ENCODE measurements at regions not wholly inside any gene's neighbourhood (a gene's known extent, or its start where the extent isn't known, plus 50 kb on each side); places are given as distances from the start of the nearest gene placed in this dataset.

DNA sequence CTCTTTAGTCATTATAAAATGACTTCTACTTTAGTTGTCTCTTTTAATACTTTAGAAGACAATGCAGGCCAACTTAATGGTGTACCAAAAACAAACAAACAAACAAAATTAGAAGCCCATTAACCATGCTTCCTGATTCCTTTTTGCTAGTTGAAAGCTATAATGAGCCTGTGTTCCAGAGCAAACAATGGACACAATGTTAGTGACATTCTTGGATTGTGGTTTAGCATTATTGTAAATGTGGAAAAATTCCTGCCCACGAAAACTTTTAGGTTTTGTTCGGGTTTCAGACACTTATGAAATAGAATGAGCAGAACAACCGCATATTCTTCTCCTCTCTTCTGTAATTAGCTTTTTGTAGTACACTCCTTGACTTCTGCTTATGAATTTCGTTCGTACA is 1682.7 kb upstream of the PCDH7 start (continued):
- TF ChIP-seq, protein P1, sequence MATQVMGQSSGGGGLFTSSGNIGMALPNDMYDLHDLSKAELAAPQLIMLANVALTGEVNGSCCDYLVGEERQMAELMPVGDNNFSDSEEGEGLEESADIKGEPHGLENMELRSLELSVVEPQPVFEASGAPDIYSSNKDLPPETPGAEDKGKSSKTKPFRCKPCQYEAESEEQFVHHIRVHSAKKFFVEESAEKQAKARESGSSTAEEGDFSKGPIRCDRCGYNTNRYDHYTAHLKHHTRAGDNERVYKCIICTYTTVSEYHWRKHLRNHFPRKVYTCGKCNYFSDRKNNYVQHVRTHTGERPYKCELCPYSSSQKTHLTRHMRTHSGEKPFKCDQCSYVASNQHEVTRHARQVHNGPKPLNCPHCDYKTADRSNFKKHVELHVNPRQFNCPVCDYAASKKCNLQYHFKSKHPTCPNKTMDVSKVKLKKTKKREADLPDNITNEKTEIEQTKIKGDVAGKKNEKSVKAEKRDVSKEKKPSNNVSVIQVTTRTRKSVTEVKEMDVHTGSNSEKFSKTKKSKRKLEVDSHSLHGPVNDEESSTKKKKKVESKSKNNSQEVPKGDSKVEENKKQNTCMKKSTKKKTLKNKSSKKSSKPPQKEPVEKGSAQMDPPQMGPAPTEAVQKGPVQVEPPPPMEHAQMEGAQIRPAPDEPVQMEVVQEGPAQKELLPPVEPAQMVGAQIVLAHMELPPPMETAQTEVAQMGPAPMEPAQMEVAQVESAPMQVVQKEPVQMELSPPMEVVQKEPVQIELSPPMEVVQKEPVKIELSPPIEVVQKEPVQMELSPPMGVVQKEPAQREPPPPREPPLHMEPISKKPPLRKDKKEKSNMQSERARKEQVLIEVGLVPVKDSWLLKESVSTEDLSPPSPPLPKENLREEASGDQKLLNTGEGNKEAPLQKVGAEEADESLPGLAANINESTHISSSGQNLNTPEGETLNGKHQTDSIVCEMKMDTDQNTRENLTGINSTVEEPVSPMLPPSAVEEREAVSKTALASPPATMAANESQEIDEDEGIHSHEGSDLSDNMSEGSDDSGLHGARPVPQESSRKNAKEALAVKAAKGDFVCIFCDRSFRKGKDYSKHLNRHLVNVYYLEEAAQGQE (IDR thresholded peaks at IDR 0.05; ENCODE audit: unreplicated experiment): no peak

DNA sequence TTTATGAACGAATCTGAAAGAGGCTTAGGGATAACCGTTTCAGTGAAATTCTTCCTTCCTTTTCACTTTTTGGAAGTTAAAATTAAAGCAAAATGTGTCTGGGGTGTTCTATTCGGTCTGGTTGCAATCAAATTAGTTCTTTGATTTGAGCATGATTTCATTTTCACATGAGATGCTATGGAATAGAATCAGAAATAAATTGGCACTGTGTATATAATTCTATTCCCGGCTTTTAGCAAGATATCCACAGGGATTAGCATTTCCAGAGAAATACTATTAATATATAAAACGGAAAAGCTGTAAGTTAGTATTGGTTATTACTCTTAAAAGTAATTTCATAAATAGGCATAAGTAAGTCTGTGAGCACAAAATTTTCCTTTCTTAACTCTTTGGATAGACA is 1676.8 kb upstream of the PCDH7 start:
- H3K27ac ChIP-seq (ENCODE audit: low read depth): no peak overlapping the region
- no peaks in the 10 kb centered on the region for H3F3A ChIP-seq (replicated peaks; ENCODE audit: low read depth)
- 0 out of 2 replicates have a peak, but pooled peaks cover under 1% of the 10 kb centered on the region for H3K9me2 ChIP-seq (ENCODE audit: insufficient read depth)
- no peaks in the 10 kb centered on the region for H3K79me2 ChIP-seq (replicated peaks; ENCODE audit: insufficient read depth)
- H3K27ac Mint-ChIP-seq: no peak overlapping the region
- H3K27me3 ChIP-seq (ENCODE audit: insufficient read depth): no peaks in the 10 kb centered on the region
- H3K27me3 Mint-ChIP-seq (ENCODE audit: insufficient read depth, low read depth, poor library complexity): no peaks in the 10 kb centered on the region
- H2AFZ ChIP-seq: no peak overlapping the region
- ATAC-seq (no peak), DNase-seq (ENCODE audit: low spot score) (no peak)
- no peaks in the 10 kb centered on the region for H3K4me1 ChIP-seq (ENCODE audit: insufficient read depth)
- peaks cover 4% of the 10 kb centered on the region; the same call in 1 of the 3 replicates for H3K9me3 Mint-ChIP-seq
- no peak overlapping the region for H3K4me3 Mint-ChIP-seq
- peaks cover 2% of the 10 kb centered on the region; the same call in 1 of the 3 replicates for H3K36me3 Mint-ChIP-seq (ENCODE audit: low read depth)
- H3K4me3 ChIP-seq: no peak overlapping the region
- H3K4me1 Mint-ChIP-seq: no peaks in the 10 kb centered on the region
- H4K20me1 ChIP-seq (replicated peaks; ENCODE audit: insufficient read depth): no peaks in the 10 kb centered on the region
- no peaks in the 10 kb centered on the region for H3K36me3 ChIP-seq (ENCODE audit: insufficient read depth)
- H3K4me2 ChIP-seq: no peak overlapping the region
- TF ChIP-seq, protein P2, sequence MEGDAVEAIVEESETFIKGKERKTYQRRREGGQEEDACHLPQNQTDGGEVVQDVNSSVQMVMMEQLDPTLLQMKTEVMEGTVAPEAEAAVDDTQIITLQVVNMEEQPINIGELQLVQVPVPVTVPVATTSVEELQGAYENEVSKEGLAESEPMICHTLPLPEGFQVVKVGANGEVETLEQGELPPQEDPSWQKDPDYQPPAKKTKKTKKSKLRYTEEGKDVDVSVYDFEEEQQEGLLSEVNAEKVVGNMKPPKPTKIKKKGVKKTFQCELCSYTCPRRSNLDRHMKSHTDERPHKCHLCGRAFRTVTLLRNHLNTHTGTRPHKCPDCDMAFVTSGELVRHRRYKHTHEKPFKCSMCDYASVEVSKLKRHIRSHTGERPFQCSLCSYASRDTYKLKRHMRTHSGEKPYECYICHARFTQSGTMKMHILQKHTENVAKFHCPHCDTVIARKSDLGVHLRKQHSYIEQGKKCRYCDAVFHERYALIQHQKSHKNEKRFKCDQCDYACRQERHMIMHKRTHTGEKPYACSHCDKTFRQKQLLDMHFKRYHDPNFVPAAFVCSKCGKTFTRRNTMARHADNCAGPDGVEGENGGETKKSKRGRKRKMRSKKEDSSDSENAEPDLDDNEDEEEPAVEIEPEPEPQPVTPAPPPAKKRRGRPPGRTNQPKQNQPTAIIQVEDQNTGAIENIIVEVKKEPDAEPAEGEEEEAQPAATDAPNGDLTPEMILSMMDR (conservative IDR thresholded peaks at IDR 0.05; ENCODE audit: low read depth in 2 of 2): no peak
- TF ChIP-seq ZNF114 (CRISPR knock-in tag; IDR thresholded peaks at IDR 0.05) (no peak), JUNB (IDR thresholded peaks at IDR 0.05; ENCODE audit: unreplicated experiment) (no peak), EZH2 (IDR thresholded peaks at IDR 0.05; ENCODE audit: low read depth, unreplicated experiment) (no peak), POLR2AphosphoS5 (IDR thresholded peaks at IDR 0.05; ENCODE audit: low read depth) (no peak)
- TF ChIP-seq, protein P3, sequence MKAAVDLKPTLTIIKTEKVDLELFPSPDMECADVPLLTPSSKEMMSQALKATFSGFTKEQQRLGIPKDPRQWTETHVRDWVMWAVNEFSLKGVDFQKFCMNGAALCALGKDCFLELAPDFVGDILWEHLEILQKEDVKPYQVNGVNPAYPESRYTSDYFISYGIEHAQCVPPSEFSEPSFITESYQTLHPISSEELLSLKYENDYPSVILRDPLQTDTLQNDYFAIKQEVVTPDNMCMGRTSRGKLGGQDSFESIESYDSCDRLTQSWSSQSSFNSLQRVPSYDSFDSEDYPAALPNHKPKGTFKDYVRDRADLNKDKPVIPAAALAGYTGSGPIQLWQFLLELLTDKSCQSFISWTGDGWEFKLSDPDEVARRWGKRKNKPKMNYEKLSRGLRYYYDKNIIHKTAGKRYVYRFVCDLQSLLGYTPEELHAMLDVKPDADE (IDR thresholded peaks at IDR 0.05): no peak
- TF ChIP-seq, protein P1 (IDR thresholded peaks at IDR 0.05; ENCODE audit: unreplicated experiment): no peak
- TF ChIP-seq, protein P4, sequence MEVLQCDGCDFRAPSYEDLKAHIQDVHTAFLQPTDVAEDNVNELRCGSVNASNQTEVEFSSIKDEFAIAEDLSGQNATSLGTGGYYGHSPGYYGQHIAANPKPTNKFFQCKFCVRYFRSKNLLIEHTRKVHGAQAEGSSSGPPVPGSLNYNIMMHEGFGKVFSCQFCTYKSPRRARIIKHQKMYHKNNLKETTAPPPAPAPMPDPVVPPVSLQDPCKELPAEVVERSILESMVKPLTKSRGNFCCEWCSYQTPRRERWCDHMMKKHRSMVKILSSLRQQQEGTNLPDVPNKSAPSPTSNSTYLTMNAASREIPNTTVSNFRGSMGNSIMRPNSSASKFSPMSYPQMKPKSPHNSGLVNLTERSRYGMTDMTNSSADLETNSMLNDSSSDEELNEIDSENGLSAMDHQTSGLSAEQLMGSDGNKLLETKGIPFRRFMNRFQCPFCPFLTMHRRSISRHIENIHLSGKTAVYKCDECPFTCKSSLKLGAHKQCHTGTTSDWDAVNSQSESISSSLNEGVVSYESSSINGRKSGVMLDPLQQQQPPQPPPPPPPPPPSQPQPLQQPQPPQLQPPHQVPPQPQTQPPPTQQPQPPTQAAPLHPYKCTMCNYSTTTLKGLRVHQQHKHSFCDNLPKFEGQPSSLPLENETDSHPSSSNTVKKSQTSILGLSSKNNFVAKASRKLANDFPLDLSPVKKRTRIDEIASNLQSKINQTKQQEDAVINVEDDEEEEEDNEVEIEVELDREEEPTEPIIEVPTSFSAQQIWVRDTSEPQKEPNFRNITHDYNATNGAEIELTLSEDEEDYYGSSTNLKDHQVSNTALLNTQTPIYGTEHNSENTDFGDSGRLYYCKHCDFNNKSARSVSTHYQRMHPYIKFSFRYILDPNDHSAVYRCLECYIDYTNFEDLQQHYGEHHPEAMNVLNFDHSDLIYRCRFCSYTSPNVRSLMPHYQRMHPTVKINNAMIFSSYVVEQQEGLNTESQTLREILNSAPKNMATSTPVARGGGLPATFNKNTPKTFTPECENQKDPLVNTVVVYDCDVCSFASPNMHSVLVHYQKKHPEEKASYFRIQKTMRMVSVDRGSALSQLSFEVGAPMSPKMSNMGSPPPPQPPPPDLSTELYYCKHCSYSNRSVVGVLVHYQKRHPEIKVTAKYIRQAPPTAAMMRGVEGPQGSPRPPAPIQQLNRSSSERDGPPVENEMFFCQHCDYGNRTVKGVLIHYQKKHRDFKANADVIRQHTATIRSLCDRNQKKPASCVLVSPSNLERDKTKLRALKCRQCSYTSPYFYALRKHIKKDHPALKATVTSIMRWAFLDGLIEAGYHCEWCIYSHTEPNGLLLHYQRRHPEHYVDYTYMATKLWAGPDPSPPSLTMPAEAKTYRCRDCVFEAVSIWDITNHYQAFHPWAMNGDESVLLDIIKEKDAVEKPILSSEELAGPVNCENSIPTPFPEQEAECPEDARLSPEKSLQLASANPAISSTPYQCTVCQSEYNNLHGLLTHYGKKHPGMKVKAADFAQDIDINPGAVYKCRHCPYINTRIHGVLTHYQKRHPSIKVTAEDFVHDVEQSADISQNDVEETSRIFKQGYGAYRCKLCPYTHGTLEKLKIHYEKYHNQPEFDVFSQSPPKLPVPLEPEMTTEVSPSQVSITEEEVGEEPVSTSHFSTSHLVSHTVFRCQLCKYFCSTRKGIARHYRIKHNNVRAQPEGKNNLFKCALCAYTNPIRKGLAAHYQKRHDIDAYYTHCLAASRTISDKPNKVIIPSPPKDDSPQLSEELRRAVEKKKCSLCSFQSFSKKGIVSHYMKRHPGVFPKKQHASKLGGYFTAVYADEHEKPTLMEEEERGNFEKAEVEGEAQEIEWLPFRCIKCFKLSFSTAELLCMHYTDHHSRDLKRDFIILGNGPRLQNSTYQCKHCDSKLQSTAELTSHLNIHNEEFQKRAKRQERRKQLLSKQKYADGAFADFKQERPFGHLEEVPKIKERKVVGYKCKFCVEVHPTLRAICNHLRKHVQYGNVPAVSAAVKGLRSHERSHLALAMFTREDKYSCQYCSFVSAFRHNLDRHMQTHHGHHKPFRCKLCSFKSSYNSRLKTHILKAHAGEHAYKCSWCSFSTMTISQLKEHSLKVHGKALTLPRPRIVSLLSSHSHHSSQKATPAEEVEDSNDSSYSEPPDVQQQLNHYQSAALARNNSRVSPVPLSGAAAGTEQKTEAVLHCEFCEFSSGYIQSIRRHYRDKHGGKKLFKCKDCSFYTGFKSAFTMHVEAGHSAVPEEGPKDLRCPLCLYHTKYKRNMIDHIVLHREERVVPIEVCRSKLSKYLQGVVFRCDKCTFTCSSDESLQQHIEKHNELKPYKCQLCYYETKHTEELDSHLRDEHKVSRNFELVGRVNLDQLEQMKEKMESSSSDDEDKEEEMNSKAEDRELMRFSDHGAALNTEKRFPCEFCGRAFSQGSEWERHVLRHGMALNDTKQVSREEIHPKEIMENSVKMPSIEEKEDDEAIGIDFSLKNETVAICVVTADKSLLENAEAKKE (CRISPR knock-in tag; IDR thresholded peaks at IDR 0.05): no peak
